HEK293T (cell line): ENCODE measurements at regions not wholly inside any gene's neighbourhood (a gene's known extent, or its start where the extent isn't known, plus 50 kb on each side); places are given as distances from the start of the nearest gene placed in this dataset.

Experiments
- BHLHE40 ChIP-seq: fragments of 450-650 bp; IDR thresholded peaks from 2 replicates; pipeline ENCODE4 v1.6.1; 2016; ENCODE audit warnings: mild to moderate bottlenecking, moderate library complexity, borderline replicate concordance
- ELF4 ChIP-seq: fragments of 450-650 bp; IDR thresholded peaks from 2 replicates; pipeline ENCODE4 v1.6.1; 2017; ENCODE audit warnings: antibody characterized with exemption

DNA sequence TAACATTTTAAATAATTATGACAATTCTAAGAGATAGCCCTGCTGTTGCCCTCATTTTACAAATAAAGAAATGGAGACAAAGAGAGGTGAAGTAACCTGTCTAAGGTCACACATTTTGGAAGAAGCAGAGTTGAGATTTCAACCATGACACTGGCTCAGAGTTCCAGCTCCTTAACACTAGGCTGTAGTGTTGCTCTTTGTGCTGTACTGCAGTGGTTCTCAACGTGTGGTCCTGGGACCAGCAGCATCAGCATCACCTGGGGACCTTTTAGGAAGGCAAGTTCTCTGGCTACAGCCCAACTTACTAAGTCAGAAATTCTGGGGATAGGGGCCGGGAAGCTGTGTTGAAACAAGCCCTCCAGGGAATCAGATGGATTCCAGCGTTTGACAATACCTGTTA is 62.4 kb upstream of the FERMT1 start:
- no peak for TF ChIP-seq BHLHE40
- no peak for TF ChIP-seq ELF4
